BJ (cell line): ENCODE measurements at regions not wholly inside any gene's neighbourhood (a gene's known extent, or its start where the extent isn't known, plus 50 kb on each side); places are given as distances from the start of the nearest gene placed in this dataset.

Source experiments
- CTCF ChIA-PET: fragments of 350-600 bp; formaldehyde crosslinking; extraction: SDS; loops from one replicate; lab custom pipeline; 2021; ENCODE audit warnings: antibody characterized with exemption, inconsistent platforms; lab: Yijun Ruan, JAX
- POLR2A ChIA-PET: fragments of 300-600 bp; sonication (Branson Sonifier 250); formaldehyde crosslinking; extraction: SDS; loops from one replicate; lab custom pipeline; 2021; ENCODE audit warnings: antibody characterized with exemption; lab: Charles Lee
- DNase-seq: peaks from one replicate; pipeline ENCODE4 v3.0.0-alpha.2; 2011; ENCODE audit warnings: low read depth
- H3K27me3 ChIP-seq: 2 replicates; pipeline ENCODE4 v1.6.0; 2011; ENCODE audit warnings: low read length; ENCODE audit not compliant: control insufficient read depth, insufficient read depth
- H3K36me3 ChIP-seq: 2 replicates; pipeline ENCODE4 v1.5.1; 2011; ENCODE audit warnings: low read length; ENCODE audit not compliant: control insufficient read depth, insufficient read depth
- H3K4me3 ChIP-seq: 2 replicates; pipeline ENCODE4 v1.5.1; 2011; ENCODE audit warnings: low read depth, mild to moderate bottlenecking, control low read depth, low read length
- TF ChIP-seq, protein P1 (sequence below): IDR thresholded peaks from 2 replicates; pipeline ENCODE4 v1.5.1; 2011; ENCODE audit warnings: low read depth, mild to moderate bottlenecking, control low read depth, inconsistent platforms, low read length, moderate library complexity; ENCODE audit not compliant: insufficient read depth

GRCh38 chr1:244336232-244336899 is 115.3 kb downstream of the ADSS2 start:
- Histone ChIP-seq H3K4me3 (no peak overlapping the region), H3K27me3 (no peaks in the 10 kb centered on the region), H3K36me3 (no peaks in the 10 kb centered on the region)
- TF ChIP-seq, protein P1, sequence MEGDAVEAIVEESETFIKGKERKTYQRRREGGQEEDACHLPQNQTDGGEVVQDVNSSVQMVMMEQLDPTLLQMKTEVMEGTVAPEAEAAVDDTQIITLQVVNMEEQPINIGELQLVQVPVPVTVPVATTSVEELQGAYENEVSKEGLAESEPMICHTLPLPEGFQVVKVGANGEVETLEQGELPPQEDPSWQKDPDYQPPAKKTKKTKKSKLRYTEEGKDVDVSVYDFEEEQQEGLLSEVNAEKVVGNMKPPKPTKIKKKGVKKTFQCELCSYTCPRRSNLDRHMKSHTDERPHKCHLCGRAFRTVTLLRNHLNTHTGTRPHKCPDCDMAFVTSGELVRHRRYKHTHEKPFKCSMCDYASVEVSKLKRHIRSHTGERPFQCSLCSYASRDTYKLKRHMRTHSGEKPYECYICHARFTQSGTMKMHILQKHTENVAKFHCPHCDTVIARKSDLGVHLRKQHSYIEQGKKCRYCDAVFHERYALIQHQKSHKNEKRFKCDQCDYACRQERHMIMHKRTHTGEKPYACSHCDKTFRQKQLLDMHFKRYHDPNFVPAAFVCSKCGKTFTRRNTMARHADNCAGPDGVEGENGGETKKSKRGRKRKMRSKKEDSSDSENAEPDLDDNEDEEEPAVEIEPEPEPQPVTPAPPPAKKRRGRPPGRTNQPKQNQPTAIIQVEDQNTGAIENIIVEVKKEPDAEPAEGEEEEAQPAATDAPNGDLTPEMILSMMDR: no peak
- ChIA-PET CTCF (no interaction called here), POLR2A (no interaction called here)
- DNase-seq: no peak

DNA sequence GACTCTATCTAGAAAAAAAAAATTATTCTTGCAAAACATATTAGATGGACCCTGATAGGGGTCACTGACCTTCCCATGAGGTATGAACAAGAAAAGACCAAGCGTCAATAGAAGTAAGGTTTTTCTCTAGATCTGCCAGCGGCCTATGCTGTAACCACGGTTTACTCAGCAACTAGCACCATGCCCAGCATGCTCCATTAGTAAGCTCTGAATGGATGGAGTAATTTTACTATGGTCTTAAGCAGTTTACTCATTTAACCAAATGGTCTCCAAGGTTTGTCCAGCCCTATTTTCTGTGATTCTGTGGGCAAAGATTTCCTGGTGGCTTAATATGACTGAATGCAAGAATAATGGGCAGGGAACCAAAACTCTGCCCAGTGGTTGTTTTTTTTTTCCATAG is 113.9 kb downstream of the ADSS2 start:
- H3K27me3 ChIP-seq: no peaks in the 10 kb centered on the region
- CTCF ChIA-PET: interaction anchor here (0.6 kb wide), 1 partner anchor 55 kb away, joined by 3 read pairs; no protein-coding TSS in a partner anchor
- DNase-seq: no peak
- no peak overlapping the region for H3K4me3 ChIP-seq
- H3K36me3 ChIP-seq: no peaks in the 10 kb centered on the region
- TF ChIP-seq, protein P1: no peak
- POLR2A ChIA-PET: no interaction called here

- POLR2A ChIA-PET: no interaction called here
- H3K27me3 ChIP-seq: no peaks in the 10 kb centered on the region
- TF ChIP-seq, protein P1: no peak
- no peaks in the 10 kb centered on the region for H3K36me3 ChIP-seq
- CTCF ChIA-PET: no interaction called here
- DNase-seq: no peak
- no peak overlapping the region for H3K4me3 ChIP-seq
Observed at GRCh38 chr1:244339073-244339692, 112.5 kb downstream of the ADSS2 start.

- Histone ChIP-seq H3K36me3 (no peaks in the 10 kb centered on the region), H3K27me3 (no peaks in the 10 kb centered on the region), H3K4me3 (no peak overlapping the region)
- TF ChIP-seq, protein P1: no peak
- DNase-seq: no peak
- POLR2A ChIA-PET: interaction anchor here (0.6 kb wide), 1 partner anchor 383 kb away, joined by 4 read pairs; no protein-coding TSS in a partner anchor
- CTCF ChIA-PET: interaction anchor here (0.6 kb wide), 1 partner anchor 9 kb away, joined by 3 read pairs; no protein-coding TSS in a partner anchor
Observed at GRCh38 chr1:244339776-244340175, 111.9 kb downstream of the ADSS2 start.

DNA sequence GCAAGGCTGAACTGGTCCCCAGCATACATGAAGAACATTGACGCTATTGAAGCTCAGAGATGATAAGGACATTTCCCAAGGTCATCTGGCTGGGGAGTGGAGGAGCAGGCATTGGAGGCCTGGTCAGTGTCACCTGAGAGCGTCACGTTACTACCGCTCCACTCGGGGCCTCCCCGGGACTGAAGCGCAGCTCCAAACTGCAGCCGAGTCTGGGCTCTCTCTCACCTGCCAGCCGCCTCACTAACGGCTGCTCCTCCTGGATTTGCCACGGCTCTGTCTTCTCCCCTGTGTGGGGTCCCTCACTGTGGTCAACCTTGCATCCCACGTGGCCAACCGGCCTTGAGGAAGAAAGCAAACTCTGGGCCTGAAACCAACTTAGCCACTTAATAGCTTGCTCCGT is 111.3 kb downstream of the ADSS2 start:
- CTCF ChIA-PET: interaction anchor here (0.6 kb wide), 1 partner anchor 9 kb away, joined by 3 read pairs; no protein-coding TSS in a partner anchor
- Histone ChIP-seq H3K27me3 (no peaks in the 10 kb centered on the region), H3K4me3 (no peak overlapping the region), H3K36me3 (no peaks in the 10 kb centered on the region)
- POLR2A ChIA-PET: interaction anchor here (0.6 kb wide), 1 partner anchor 384 kb away, joined by 4 read pairs; no protein-coding TSS in a partner anchor
- TF ChIP-seq, protein P1: no peak
- no peak for DNase-seq
